Loucy (cell line): ENCODE measurements at regions not wholly inside any gene's neighbourhood (a gene's known extent, or its start where the extent isn't known, plus 50 kb on each side); places are given as distances from the start of the nearest gene placed in this dataset.

Experiments
- H2AFZ ChIP-seq: fragments of 200-600 bp; sonication (generic); 2 replicates; pipeline ENCODE4 v1.6.0; 2016; ENCODE audit warnings: antibody characterized with exemption, mild to moderate bottlenecking, low read length, moderate library complexity
- H3F3A ChIP-seq: fragments of 200-600 bp; 2 replicates; pipeline ENCODE4 v1.6.0; 2016; ENCODE audit warnings: antibody characterized with exemption, low read depth, mild to moderate bottlenecking
- H3K27me3 ChIP-seq: fragments of 200-600 bp; sonication (generic); 2 replicates; pipeline ENCODE4 v1.6.1; 2014; ENCODE audit warnings: low read length, mild to moderate bottlenecking; ENCODE audit not compliant: insufficient read depth, poor library complexity, severe bottlenecking
- H3K36me3 ChIP-seq: fragments of 200-600 bp; sonication (generic); 2 replicates; pipeline ENCODE4 v1.6.1; 2016; ENCODE audit warnings: low read length; ENCODE audit not compliant: insufficient read depth
- H3K4me1 ChIP-seq: fragments of 200-600 bp; sonication (generic); 2 replicates; pipeline ENCODE4 v1.5.1; 2014; ENCODE audit warnings: low read length, mild to moderate bottlenecking; ENCODE audit not compliant: insufficient read depth, poor library complexity, severe bottlenecking
- H3K4me2 ChIP-seq: fragments of 200-600 bp; sonication (generic); 2 replicates; pipeline ENCODE4 v1.6.0; 2014; ENCODE audit warnings: antibody characterized with exemption, low read length, low read depth, mild to moderate bottlenecking; ENCODE audit not compliant: poor library complexity, severe bottlenecking
- H3K4me3 ChIP-seq: fragments of 200-600 bp; sonication (generic); 2 replicates; pipeline ENCODE4 v1.5.1; 2014; ENCODE audit warnings: low read length, mild to moderate bottlenecking, mixed read lengths; ENCODE audit not compliant: poor library complexity, severe bottlenecking
- H3K79me2 ChIP-seq: fragments of 200-600 bp; sonication (generic); 2 replicates; pipeline ENCODE4 v1.6.1; 2014; ENCODE audit warnings: low read length; ENCODE audit not compliant: insufficient read depth
- H3K9ac ChIP-seq: fragments of 200-600 bp; sonication (generic); 2 replicates; pipeline ENCODE4 v1.6.0; 2014; ENCODE audit warnings: mild to moderate bottlenecking, low read depth, low read length, moderate library complexity; ENCODE audit not compliant: poor library complexity, severe bottlenecking
- H3K9me2 ChIP-seq: fragments of 200-600 bp; sonication (generic); replicated peaks from 2 replicates; pipeline ENCODE4 v1.6.1; 2016; ENCODE audit warnings: low read depth, low read length, mixed read lengths
- H3K9me3 ChIP-seq: fragments of 200-600 bp; sonication (generic); 2 replicates; pipeline ENCODE4 v1.6.1; 2014; ENCODE audit warnings: mild to moderate bottlenecking, antibody characterized with exemption, low read length, low read depth; ENCODE audit not compliant: insufficient read depth
- H4K20me1 ChIP-seq: fragments of 200-600 bp; sonication (generic); 2 replicates; pipeline ENCODE4 v1.6.0; 2014; ENCODE audit warnings: antibody characterized with exemption, low read length, mild to moderate bottlenecking; ENCODE audit not compliant: insufficient read depth, poor library complexity, severe bottlenecking
- EZH2phosphoT487 ChIP-seq: fragments of 200-600 bp; IDR thresholded peaks from 2 replicates; pipeline ENCODE4 v1.6.1; 2018; ENCODE audit warnings: antibody characterized with exemption, mild to moderate bottlenecking, moderate library complexity, borderline replicate concordance
- TF ChIP-seq, protein P1 (sequence below): fragments of 200-600 bp; sonication (generic); conservative IDR thresholded peaks from 2 replicates; pipeline ENCODE4 v1.5.1; 2014; ENCODE audit warnings: mild to moderate bottlenecking, antibody characterized with exemption, low read length

DNA sequence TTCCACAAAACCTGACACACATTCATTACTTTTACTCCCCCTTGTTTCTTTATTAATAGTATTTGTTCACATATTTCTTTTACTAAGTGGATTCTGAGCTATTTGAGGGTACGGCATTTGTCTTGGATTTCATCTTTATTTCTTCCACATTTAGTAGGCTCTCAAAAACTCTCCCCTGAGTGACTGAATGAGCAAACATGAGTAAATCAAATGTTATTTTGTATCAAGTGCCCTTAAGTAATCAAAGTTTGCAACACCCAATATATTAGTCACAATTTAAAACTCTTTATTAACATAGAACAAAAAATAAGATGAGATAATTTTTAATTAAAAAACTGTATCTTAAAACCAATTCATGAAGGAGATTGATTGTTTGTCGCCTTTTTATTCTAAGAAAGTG lies 1101.9 kb upstream of the TENM4 start:
- Histone ChIP-seq H3K9me3 (peaks cover 3% of the 10 kb centered on the region; the same call in 1 of the 2 replicates), H2AFZ (no peak overlapping the region), H3K4me2 (no peak overlapping the region), H3K27me3 (no peaks in the 10 kb centered on the region), H3K36me3 (no peaks in the 10 kb centered on the region), H3K9ac (no peak overlapping the region), H3K79me2 (no peaks in the 10 kb centered on the region), H3K9me2 (no peaks in the 10 kb centered on the region), H4K20me1 (no peaks in the 10 kb centered on the region), H3F3A (no peaks in the 10 kb centered on the region), H3K4me1 (no peaks in the 10 kb centered on the region), H3K4me3 (no peak overlapping the region)
- TF ChIP-seq EZH2phosphoT487: no peak
- TF ChIP-seq, protein P1, sequence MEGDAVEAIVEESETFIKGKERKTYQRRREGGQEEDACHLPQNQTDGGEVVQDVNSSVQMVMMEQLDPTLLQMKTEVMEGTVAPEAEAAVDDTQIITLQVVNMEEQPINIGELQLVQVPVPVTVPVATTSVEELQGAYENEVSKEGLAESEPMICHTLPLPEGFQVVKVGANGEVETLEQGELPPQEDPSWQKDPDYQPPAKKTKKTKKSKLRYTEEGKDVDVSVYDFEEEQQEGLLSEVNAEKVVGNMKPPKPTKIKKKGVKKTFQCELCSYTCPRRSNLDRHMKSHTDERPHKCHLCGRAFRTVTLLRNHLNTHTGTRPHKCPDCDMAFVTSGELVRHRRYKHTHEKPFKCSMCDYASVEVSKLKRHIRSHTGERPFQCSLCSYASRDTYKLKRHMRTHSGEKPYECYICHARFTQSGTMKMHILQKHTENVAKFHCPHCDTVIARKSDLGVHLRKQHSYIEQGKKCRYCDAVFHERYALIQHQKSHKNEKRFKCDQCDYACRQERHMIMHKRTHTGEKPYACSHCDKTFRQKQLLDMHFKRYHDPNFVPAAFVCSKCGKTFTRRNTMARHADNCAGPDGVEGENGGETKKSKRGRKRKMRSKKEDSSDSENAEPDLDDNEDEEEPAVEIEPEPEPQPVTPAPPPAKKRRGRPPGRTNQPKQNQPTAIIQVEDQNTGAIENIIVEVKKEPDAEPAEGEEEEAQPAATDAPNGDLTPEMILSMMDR: no peak

DNA sequence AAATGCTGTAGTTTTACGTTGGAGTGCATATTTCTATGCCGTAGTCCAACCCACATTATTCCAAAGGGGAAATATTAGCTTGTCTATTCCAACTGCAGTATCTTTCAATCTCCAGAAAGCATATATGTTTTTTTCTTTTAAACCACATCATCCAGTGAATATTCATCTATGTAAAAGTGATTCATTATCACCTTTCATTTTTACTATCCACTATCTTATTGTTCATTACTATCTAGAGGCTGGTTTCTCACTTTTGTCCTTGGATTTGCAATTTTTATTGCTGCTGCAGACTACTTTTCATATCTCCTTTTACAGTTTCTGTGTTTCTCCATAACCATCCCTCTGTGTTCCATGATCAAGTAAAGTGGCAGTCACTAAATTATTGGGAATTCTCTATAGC lies 1097.2 kb upstream of the TENM4 start:
- H3F3A ChIP-seq: no peaks in the 10 kb centered on the region
- TF ChIP-seq, protein P1: no peak

DNA sequence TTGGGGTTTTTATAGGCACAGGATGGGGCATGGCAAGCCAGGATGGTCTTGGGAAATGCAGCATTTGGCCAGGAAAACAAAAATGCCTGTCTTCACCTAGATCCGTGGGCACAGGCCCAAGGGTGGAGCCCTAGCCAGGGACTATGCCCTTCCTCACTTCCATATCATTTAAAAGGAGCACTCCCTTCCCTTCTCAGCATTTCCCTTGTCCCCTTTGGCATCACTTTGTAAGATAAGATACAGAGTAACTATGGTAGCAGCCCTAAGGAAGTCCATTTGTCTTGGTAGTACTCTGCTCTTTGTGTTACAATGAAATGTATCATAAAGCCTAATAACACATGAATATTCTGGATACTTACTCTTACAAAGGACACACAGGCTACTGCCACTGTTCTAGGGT lies 1092.6 kb upstream of the TENM4 start:
- TF ChIP-seq, protein P1: no peak
- no peak for TF ChIP-seq EZH2phosphoT487
- no peaks in the 10 kb centered on the region for H3K4me1 ChIP-seq
- no peaks in the 10 kb centered on the region for H3K79me2 ChIP-seq
- H3F3A ChIP-seq: no peaks in the 10 kb centered on the region
- H4K20me1 ChIP-seq: no peaks in the 10 kb centered on the region
- H3K36me3 ChIP-seq: no peaks in the 10 kb centered on the region
- no peak overlapping the region for H2AFZ ChIP-seq
- H3K9ac ChIP-seq: no peak overlapping the region
- no peaks in the 10 kb centered on the region for H3K9me2 ChIP-seq
- no peaks in the 10 kb centered on the region for H3K27me3 ChIP-seq
- no peak overlapping the region for H3K4me3 ChIP-seq
- H3K4me2 ChIP-seq: no peak overlapping the region
- H3K9me3 ChIP-seq: no peaks in the 10 kb centered on the region

More for the DNA sequence above, 1097.2 kb upstream of the TENM4 start:
- no peaks in the 10 kb centered on the region for H3K36me3 ChIP-seq
- no peak overlapping the region for H3K9ac ChIP-seq
- H3K9me3 ChIP-seq: peaks cover 3% of the 10 kb centered on the region; the same call in 1 of the 2 replicates
- no peak overlapping the region for H3K4me2 ChIP-seq
- H4K20me1 ChIP-seq: no peaks in the 10 kb centered on the region
- no peak overlapping the region for H3K4me3 ChIP-seq
- no peaks in the 10 kb centered on the region for H3K9me2 ChIP-seq
- H2AFZ ChIP-seq: no peak overlapping the region
- no peaks in the 10 kb centered on the region for H3K27me3 ChIP-seq
- H3K4me1 ChIP-seq: no peaks in the 10 kb centered on the region
- H3K79me2 ChIP-seq: no peaks in the 10 kb centered on the region
